CD4-positive, CD25-positive, alpha-beta regulatory T cell (primary cell): ENCODE measurements at regions not wholly inside any gene's neighbourhood (a gene's known extent, or its start where the extent isn't known, plus 50 kb on each side); places are given as distances from the start of the nearest gene placed in this dataset.

ENCODE experiments used
- ATAC-seq, 2 donors: fragments of 150-1000 bp; cut with Tn5 transposase; one replicate each; pipeline ENCODE4 v1.10.0; 2021; ENCODE audit warnings: low read depth in 2 of 2, moderate number of reproducible peaks in 2 of 2, moderate library complexity in 1 of 2
- DNase-seq, 3 donors: peaks; one replicate each; pipeline versions ENCODE4 v3.0.0 to v3.0.0-alpha.2; 2012 to 2022; ENCODE audit warnings: mixed read lengths in 1 of 3
- H3K27ac ChIP-seq: one replicate; pipeline ENCODE4 v1.7.0; 2013; ENCODE audit warnings: mild to moderate bottlenecking, low read length; ENCODE audit not compliant: insufficient read depth, poor library complexity, severe bottlenecking
- H3K27me3 ChIP-seq: one replicate; pipeline ENCODE4 v1.7.0; 2013; ENCODE audit warnings: low read length; ENCODE audit not compliant: control insufficient read depth, insufficient read depth
- H3K36me3 ChIP-seq: one replicate; pipeline ENCODE4 v1.7.0; 2013; ENCODE audit warnings: mild to moderate bottlenecking, low read length, moderate library complexity; ENCODE audit not compliant: control insufficient read depth, insufficient read depth
- H3K4me1 ChIP-seq: 2 replicates; pipeline ENCODE4 v1.7.0; 2013; ENCODE audit warnings: mild to moderate bottlenecking, low read length; ENCODE audit not compliant: insufficient read depth, control insufficient read depth, poor library complexity, severe bottlenecking
- H3K4me3 ChIP-seq: one replicate; pipeline ENCODE4 v1.7.0; 2013; ENCODE audit warnings: low read depth, mild to moderate bottlenecking, low read length, moderate library complexity
- H3K9me3 ChIP-seq, 2 experiments: 1 replicate in 1 of 2; 2 replicates in 1 of 2; pipeline ENCODE4 v1.7.0; 2013; ENCODE audit warnings: low read length in 2 of 2, mild to moderate bottlenecking in 1 of 2, moderate library complexity in 1 of 2; ENCODE audit not compliant: control insufficient read depth in 2 of 2
- H3K27ac Mint-ChIP-seq, 3 donors: one replicate each; pipeline ENCODE4 v1.8.0; 2020 to 2022; ENCODE audit warnings: mild to moderate bottlenecking in 3 of 3, mixed read lengths in 3 of 3, moderate library complexity in 2 of 3
- H3K27me3 Mint-ChIP-seq: one replicate; pipeline ENCODE4 v1.8.0; 2022; ENCODE audit warnings: mild to moderate bottlenecking, mixed read lengths
- H3K36me3 Mint-ChIP-seq: one replicate; pipeline ENCODE4 v1.8.0; 2020; ENCODE audit warnings: mixed read lengths
- H3K4me1 Mint-ChIP-seq, 4 donors: one replicate each; pipeline ENCODE4 v1.8.0; 2020 to 2022; ENCODE audit warnings: mixed read lengths in 4 of 4, mild to moderate bottlenecking in 1 of 4
- H3K4me3 Mint-ChIP-seq, 4 donors: one replicate each; pipeline ENCODE4 v1.8.0; 2020 to 2022; ENCODE audit warnings: mild to moderate bottlenecking in 4 of 4, mixed read lengths in 4 of 4, moderate library complexity in 3 of 4
- H3K9me3 Mint-ChIP-seq, 7 donors: one replicate each; pipeline ENCODE4 v1.8.0; 2020 to 2022; ENCODE audit warnings: mixed read lengths in 7 of 7, mild to moderate bottlenecking in 3 of 7, moderate library complexity in 2 of 7

GRCh38 chr4:19803406-19803805, 448.3 kb upstream of the SLIT2 start:
- no peaks in the 10 kb centered on the region for H3K4me1 ChIP-seq
- no peak overlapping the region for H3K27ac Mint-ChIP-seq
- no peaks in the 10 kb centered on the region for H3K27me3 Mint-ChIP-seq
- no peak overlapping the region for H3K4me3 ChIP-seq
- no peak for ATAC-seq
- no peak overlapping the region for H3K27ac ChIP-seq
- no peaks in the 10 kb centered on the region for H3K36me3 Mint-ChIP-seq
- H3K4me1 Mint-ChIP-seq = no peaks in the 10 kb centered on the region
- no peak overlapping the region for H3K4me3 Mint-ChIP-seq
- no peak for DNase-seq
- no peaks in the 10 kb centered on the region for H3K27me3 ChIP-seq
- H3K9me3 Mint-ChIP-seq = peaks cover 0 to 18% (median 8%) of the 10 kb centered on the region in 7 donors
- no peaks in the 10 kb centered on the region for H3K9me3 ChIP-seq
- no peaks in the 10 kb centered on the region for H3K36me3 ChIP-seq

DNA sequence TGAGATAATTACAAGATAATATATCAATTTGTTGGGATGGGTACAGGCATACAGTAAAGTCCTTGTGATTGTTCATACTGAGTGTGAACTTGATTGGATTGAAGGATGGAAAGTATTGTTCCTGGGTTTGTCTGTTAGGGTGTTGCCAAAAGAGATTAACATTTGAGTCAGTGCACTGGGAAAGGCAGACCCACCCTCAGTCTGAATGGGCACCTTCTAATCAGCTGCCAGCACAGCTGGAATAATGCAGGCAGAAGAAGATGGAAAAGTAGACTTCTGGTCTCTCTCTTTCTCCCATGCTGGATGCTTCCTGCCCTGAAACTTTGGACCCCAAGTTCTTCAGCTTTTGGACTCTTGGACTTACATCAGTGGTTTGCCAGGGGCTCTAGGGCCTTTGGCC, 457.9 kb upstream of the SLIT2 start:
- no peaks in the 10 kb centered on the region for H3K27me3 ChIP-seq
- no peak for ATAC-seq
- no peak overlapping the region for H3K27ac Mint-ChIP-seq
- no peaks in the 10 kb centered on the region for H3K36me3 ChIP-seq
- peaks cover 4 to 10% of the 10 kb centered on the region in 2 experiments for H3K9me3 ChIP-seq
- H3K4me1 Mint-ChIP-seq = no peaks in the 10 kb centered on the region
- no peak overlapping the region for H3K4me3 ChIP-seq
- no peak overlapping the region for H3K4me3 Mint-ChIP-seq
- H3K27me3 Mint-ChIP-seq = no peaks in the 10 kb centered on the region
- DNase-seq = no peak
- no peaks in the 10 kb centered on the region for H3K4me1 ChIP-seq
- peaks cover 0 to 48% (median 7%) of the 10 kb centered on the region in 7 donors for H3K9me3 Mint-ChIP-seq
- no peak overlapping the region for H3K27ac ChIP-seq
- H3K36me3 Mint-ChIP-seq = no peaks in the 10 kb centered on the region

- no peak for DNase-seq
- no peaks in the 10 kb centered on the region for H3K36me3 ChIP-seq
- no peak overlapping the region for H3K4me3 Mint-ChIP-seq
- no peaks in the 10 kb centered on the region for H3K27me3 Mint-ChIP-seq
- H3K27me3 ChIP-seq = no peaks in the 10 kb centered on the region
- H3K4me3 ChIP-seq = no peak overlapping the region
- no peak for ATAC-seq
- H3K4me1 ChIP-seq = no peaks in the 10 kb centered on the region
- no peak overlapping the region for H3K27ac ChIP-seq
- no peaks in the 10 kb centered on the region for H3K36me3 Mint-ChIP-seq
- no peak overlapping the region for H3K27ac Mint-ChIP-seq
- H3K9me3 ChIP-seq = peaks cover 4 to 5% of the 10 kb centered on the region in 2 experiments
- H3K9me3 Mint-ChIP-seq = peaks cover 0 to 35% (median 6%) of the 10 kb centered on the region in 7 donors
- no peaks in the 10 kb centered on the region for H3K4me1 Mint-ChIP-seq
These were observed 460.1 kb upstream of the SLIT2 start for GRCh38 chr4:19791422-19792123.

- H3K4me1 ChIP-seq = no peaks in the 10 kb centered on the region
- no peak for DNase-seq
- H3K4me3 Mint-ChIP-seq = no peak overlapping the region
- H3K9me3 ChIP-seq = peaks cover 4 to 8% of the 10 kb centered on the region in 2 experiments
- no peak overlapping the region for H3K4me3 ChIP-seq
- no peaks in the 10 kb centered on the region for H3K36me3 ChIP-seq
- H3K27me3 ChIP-seq = no peaks in the 10 kb centered on the region
- H3K27ac Mint-ChIP-seq = no peak overlapping the region
- no peaks in the 10 kb centered on the region for H3K27me3 Mint-ChIP-seq
- no peaks in the 10 kb centered on the region for H3K4me1 Mint-ChIP-seq
- peaks cover 0 to 24% (median 8%) of the 10 kb centered on the region in 7 donors for H3K9me3 Mint-ChIP-seq
- no peaks in the 10 kb centered on the region for H3K36me3 Mint-ChIP-seq
- H3K27ac ChIP-seq = no peak overlapping the region
- no peak for ATAC-seq
These were observed 465.1 kb upstream of the SLIT2 start for GRCh38 chr4:19786616-19787015.

DNA sequence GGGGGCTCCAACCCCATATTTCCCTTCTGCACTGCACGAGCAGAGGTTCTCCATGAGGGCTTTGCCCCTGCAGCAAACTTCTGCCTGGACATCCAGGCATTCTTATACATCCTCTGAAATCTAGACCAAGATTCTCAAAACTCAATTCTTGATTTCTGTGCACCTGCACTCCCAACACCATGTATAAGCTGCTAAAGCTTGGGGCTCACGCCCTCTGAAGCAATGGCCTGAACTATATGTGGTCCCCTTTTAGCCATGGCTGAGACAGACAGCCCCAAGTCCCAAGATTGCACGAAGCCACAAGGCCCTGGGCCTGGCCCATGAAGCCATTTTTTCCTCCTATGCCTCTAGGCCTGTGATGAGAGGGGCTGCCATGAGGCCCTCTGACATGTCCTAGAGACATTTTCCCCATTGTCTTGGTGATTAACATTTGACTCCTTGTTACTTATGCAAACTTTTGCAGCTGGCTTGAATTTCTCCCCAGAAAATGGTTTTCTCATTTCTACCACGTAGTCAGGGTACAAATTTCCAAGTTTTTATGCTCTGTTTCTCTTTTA, 468.0 kb upstream of the SLIT2 start:
- Histone ChIP-seq H3K36me3 (no peaks in the 10 kb centered on the region), H3K4me1 (no peaks in the 10 kb centered on the region), H3K27me3 (no peaks in the 10 kb centered on the region), H3K27ac (no peak overlapping the region), H3K9me3 (peaks cover 12 to 14% of the 10 kb centered on the region in 2 experiments), H3K4me3 (no peak overlapping the region)
- no peaks in the 10 kb centered on the region for H3K27me3 Mint-ChIP-seq
- ATAC-seq = no peak
- H3K36me3 Mint-ChIP-seq = no peaks in the 10 kb centered on the region
- H3K4me1 Mint-ChIP-seq = no peaks in the 10 kb centered on the region
- H3K4me3 Mint-ChIP-seq = no peak overlapping the region
- no peak overlapping the region for H3K27ac Mint-ChIP-seq
- DNase-seq = no peak
- H3K9me3 Mint-ChIP-seq = peaks cover 4 to 20% (median 12%) of the 10 kb centered on the region in 7 donors

DNA sequence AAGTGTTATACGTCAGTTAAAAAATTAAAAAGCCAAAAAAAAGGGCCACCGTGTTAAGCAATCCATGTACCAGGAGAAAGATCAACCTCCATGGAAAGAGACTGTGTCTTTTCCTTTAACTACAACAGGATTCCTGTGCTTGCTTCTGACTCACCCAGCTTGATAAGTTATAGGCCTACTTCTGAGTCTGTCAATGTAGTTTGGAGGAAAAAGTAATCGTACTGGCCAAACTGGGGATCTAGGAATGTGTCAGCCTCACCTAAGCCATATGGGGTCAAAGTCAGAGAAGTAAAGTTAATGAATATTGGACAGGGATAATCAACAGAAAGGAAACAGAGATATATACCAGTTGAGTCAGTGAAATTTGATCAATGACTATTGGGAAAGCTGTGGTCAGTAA, 470.8 kb upstream of the SLIT2 start:
- Mint-ChIP-seq H3K27me3 (no peaks in the 10 kb centered on the region), H3K27ac (no peak overlapping the region), H3K4me1 (no peaks in the 10 kb centered on the region), H3K9me3 (peaks cover 4 to 20% (median 13%) of the 10 kb centered on the region in 7 donors), H3K4me3 (no peak overlapping the region), H3K36me3 (no peaks in the 10 kb centered on the region)
- DNase-seq (no peak), ATAC-seq (no peak)
- Histone ChIP-seq H3K27me3 (no peaks in the 10 kb centered on the region), H3K27ac (no peak overlapping the region), H3K4me3 (no peak overlapping the region), H3K36me3 (no peaks in the 10 kb centered on the region), H3K9me3 (peaks cover 12 to 14% of the 10 kb centered on the region in 2 experiments), H3K4me1 (no peaks in the 10 kb centered on the region)

DNA sequence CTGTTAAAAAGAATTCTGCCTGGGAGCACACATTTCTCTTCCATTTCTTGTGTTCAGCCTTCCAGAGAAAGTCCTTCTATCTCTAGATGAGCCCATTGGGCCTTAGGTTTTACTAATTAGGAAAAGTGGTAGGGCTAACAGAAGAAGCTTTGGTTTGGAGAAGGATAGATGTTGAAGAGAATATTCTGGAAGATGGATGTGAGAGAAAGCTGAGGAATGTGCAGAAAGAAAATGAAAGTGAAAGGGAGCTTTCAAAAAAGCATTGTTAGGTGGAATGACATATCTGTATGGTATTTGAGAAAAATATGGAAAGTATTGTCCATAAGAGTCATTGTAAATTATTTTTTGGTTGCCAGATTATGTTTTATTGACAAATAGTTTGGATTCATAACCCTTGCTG, 474.8 kb upstream of the SLIT2 start:
- Histone ChIP-seq H3K27me3 (no peaks in the 10 kb centered on the region), H3K9me3 (peaks cover 6 to 8% of the 10 kb centered on the region in 2 experiments), H3K4me3 (no peak overlapping the region), H3K4me1 (no peaks in the 10 kb centered on the region), H3K27ac (no peak overlapping the region), H3K36me3 (no peaks in the 10 kb centered on the region)
- no peaks in the 10 kb centered on the region for H3K36me3 Mint-ChIP-seq
- ATAC-seq = no peak
- no peaks in the 10 kb centered on the region for H3K4me1 Mint-ChIP-seq
- no peak overlapping the region for H3K4me3 Mint-ChIP-seq
- H3K27me3 Mint-ChIP-seq = no peaks in the 10 kb centered on the region
- peaks cover 0 to 14% (median 9%) of the 10 kb centered on the region in 7 donors for H3K9me3 Mint-ChIP-seq
- DNase-seq = no peak
- no peak overlapping the region for H3K27ac Mint-ChIP-seq

DNA sequence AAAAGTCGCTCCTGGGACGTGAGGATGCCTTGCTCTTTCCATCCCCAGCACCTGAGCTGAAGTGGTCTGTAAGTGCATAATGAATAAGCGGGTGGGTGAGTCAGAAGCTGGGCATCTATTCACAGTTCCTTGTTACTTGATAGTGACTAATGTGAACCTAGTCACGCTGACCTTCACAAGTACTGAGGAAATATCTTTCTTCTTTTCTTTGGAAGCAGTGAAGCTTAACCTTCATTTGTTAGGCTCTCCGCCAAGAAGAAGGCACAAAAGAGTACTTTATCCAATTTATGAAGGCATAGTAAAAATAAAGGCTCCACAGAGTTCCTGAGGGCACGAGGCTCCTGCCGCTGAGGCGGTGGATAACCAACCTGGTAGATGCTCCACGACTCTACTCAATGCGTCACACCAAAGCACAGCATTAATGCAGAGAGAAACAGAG, 475.7 kb upstream of the SLIT2 start:
- H3K27ac ChIP-seq = no peak overlapping the region
- ATAC-seq (no peak), DNase-seq (no peak)
- H3K36me3 Mint-ChIP-seq = no peaks in the 10 kb centered on the region
- peaks cover 0 to 16% (median 9%) of the 10 kb centered on the region in 7 donors for H3K9me3 Mint-ChIP-seq
- H3K4me1 Mint-ChIP-seq = no peaks in the 10 kb centered on the region
- H3K36me3 ChIP-seq = no peaks in the 10 kb centered on the region
- no peak overlapping the region for H3K4me3 Mint-ChIP-seq
- H3K27ac Mint-ChIP-seq = no peak overlapping the region
- H3K27me3 ChIP-seq = no peaks in the 10 kb centered on the region
- H3K27me3 Mint-ChIP-seq = no peaks in the 10 kb centered on the region
- no peaks in the 10 kb centered on the region for H3K4me1 ChIP-seq
- H3K4me3 ChIP-seq = no peak overlapping the region
- peaks cover 3 to 7% of the 10 kb centered on the region in 2 experiments for H3K9me3 ChIP-seq
